ENCODE measurements at regions not wholly inside any gene's neighbourhood (a gene's known extent, or its start where the extent isn't known, plus 50 kb on each side); places are given as distances from the start of the nearest gene placed in this dataset.

- DNase-seq = no peak
Measured at GRCh38 chr7:11895337-11895736, 63.3 kb upstream of the THSD7A start.

- DNase-seq = no peak
Measured at GRCh38 chr7:11896663-11897062, 64.7 kb upstream of the THSD7A start.

GRCh38 chr7:11899247-11899646 is 67.2 kb upstream of the THSD7A start:
- no peak for DNase-seq

- no peak for DNase-seq
Measured at GRCh38 chr7:11910253-11910652, 78.3 kb upstream of the THSD7A start.

GRCh38 chr7:11911900-11912299 is 79.9 kb upstream of the THSD7A start:
- no peak for DNase-seq

GRCh38 chr7:11914645-11915044 is 82.6 kb upstream of the THSD7A start:
- no peak for DNase-seq

GRCh38 chr7:11923376-11923930 is 91.5 kb upstream of the THSD7A start:
- no peak for DNase-seq

- no peak for DNase-seq
Measured at GRCh38 chr7:11931307-11931706, 99.3 kb upstream of the THSD7A start.

- no peak for DNase-seq
Measured at GRCh38 chr7:11934796-11935195, 102.8 kb upstream of the THSD7A start.

GRCh38 chr7:11935905-11936304 is 103.9 kb upstream of the THSD7A start:
- no peak for DNase-seq

GRCh38 chr7:11946794-11947193 is 114.8 kb upstream of the THSD7A start:
- DNase-seq = no peak

- DNase-seq = no peak
Measured at GRCh38 chr7:11950281-11950680, 118.3 kb upstream of the THSD7A start.

GRCh38 chr7:11950942-11951341 is 118.9 kb upstream of the THSD7A start:
- no peak for DNase-seq

GRCh38 chr7:11951909-11952308 is 119.9 kb upstream of the THSD7A start:
- DNase-seq = no peak

GRCh38 chr7:11952972-11953371 is 121.0 kb upstream of the THSD7A start:
- DNase-seq = no peak

- DNase-seq = no peak
Measured at GRCh38 chr7:11956991-11957390, 125.0 kb upstream of the THSD7A start.

- no peak for DNase-seq
Measured at GRCh38 chr7:11957956-11958355, 126.0 kb upstream of the THSD7A start.

GRCh38 chr7:11959121-11959520 is 127.1 kb upstream of the THSD7A start:
- DNase-seq = no peak

- DNase-seq = no peak
Measured at GRCh38 chr7:11960621-11961020, 128.6 kb upstream of the THSD7A start.

- DNase-seq = no peak
Measured at GRCh38 chr7:11969643-11970042, 137.6 kb upstream of the THSD7A start.

GRCh38 chr7:11970132-11970531 is 138.1 kb upstream of the THSD7A start:
- no peak for DNase-seq

GRCh38 chr7:11985376-11985775 is 153.4 kb upstream of the THSD7A start:
- DNase-seq = no peak

GRCh38 chr7:11985971-11986370 is 154.0 kb upstream of the THSD7A start:
- DNase-seq = no peak

GRCh38 chr7:11988186-11988585 is 156.2 kb upstream of the THSD7A start:
- DNase-seq = no peak

- DNase-seq = no peak
Measured at GRCh38 chr7:12002428-12002827, 170.4 kb upstream of the THSD7A start.

- no peak for DNase-seq
Measured at GRCh38 chr7:12004581-12004980, 172.6 kb upstream of the THSD7A start.

All from CD4-positive, alpha-beta T cell treated with Interleukin-6 for 4 hours (primary cell).